Fibroblast of pulmonary artery (primary cell): ENCODE measurements at regions not wholly inside any gene's neighbourhood (a gene's known extent, or its start where the extent isn't known, plus 50 kb on each side); places are given as distances from the start of the nearest gene placed in this dataset.
A peak's percentile ranks its signal among the peaks of the same experiment; 100 is the strongest.

Experiments
- DNase-seq: peaks from one replicate; pipeline ENCODE4 v3.0.0-alpha.2; 2010; ENCODE audit warnings: low read depth
- H3K4me3 ChIP-seq: replicated peaks from 2 replicates; pipeline ENCODE4 v1.5.1; 2011; ENCODE audit warnings: low read depth, mild to moderate bottlenecking, control low read depth, low read length, moderate library complexity
- CTCF ChIP-seq: IDR thresholded peaks from 2 replicates; pipeline ENCODE4 v1.5.1; 2011; ENCODE audit warnings: mild to moderate bottlenecking, control low read depth, low read length, inconsistent platforms; ENCODE audit errors: missing control alignments

DNA sequence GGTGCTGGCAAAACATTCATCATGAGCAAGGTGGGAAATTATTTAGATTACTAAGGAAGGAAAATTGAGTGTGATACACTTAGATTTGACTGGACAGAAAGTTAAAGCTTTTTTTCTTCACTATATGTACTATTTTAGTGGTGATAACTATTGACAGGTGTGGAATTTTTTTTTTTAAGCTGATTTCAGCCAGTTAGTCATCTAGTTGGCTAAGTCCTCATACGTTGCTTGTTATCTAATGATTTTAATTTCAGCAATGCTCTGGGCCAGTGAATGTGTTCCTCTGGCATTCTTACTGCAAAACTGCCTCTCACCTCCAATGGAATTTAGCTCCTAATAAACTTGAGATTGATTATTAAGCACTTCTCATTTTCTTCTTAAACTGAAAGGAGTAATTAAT is 1223.2 kb upstream of the ACVR2A start:
- TF ChIP-seq CTCF: no peak
- H3K4me3 ChIP-seq: no peak overlapping the region
- no peak for DNase-seq

DNA sequence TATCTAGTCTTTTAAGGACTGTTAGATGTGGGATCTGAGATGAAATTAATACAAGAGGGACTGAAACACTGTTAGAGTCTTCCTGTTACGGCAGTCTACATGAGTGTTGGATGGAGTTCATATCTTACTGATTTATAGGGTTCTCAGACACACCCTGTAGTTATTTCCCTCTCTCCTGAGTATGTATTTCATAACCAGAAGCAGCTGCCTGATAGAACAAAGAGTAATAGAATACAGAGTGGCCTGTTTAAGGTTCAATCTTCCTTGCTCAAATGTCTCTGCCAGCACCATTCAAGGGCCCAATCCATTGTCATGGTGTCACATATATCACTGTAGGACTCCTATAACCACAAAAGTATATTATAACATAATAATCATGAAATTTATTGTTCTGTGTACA is 1229.1 kb upstream of the ACVR2A start:
- TF ChIP-seq CTCF: no peak
- H3K4me3 ChIP-seq: no peak overlapping the region
- DNase-seq: no peak

DNA sequence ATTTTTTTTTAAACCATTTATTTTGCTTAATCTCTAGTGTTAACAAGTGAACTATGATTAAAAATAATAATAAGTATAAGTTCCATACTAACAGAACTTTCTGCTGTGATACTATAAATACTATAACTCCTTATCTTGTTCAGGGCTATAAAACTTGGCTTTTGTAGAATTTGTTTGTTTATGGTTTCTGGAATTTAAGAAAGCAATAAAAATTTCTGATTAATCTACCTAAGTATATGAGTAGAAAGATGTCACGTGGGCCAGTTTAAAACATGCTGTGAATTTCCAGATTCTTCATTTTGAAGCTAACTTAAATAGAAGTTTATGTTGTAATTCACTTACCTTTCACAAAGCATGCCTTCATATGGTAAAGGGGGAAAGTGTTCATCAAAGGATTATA is 1236.3 kb upstream of the ACVR2A start:
- no peak overlapping the region for H3K4me3 ChIP-seq
- DNase-seq: no peak
- TF ChIP-seq CTCF: no peak

- peak; percentile 51 for DNase-seq
- H3K4me3 ChIP-seq: no peak overlapping the region
- no peak for TF ChIP-seq CTCF
Observed at GRCh38 chr2:146604521-146604920, 1240.3 kb upstream of the ACVR2A start.

DNA sequence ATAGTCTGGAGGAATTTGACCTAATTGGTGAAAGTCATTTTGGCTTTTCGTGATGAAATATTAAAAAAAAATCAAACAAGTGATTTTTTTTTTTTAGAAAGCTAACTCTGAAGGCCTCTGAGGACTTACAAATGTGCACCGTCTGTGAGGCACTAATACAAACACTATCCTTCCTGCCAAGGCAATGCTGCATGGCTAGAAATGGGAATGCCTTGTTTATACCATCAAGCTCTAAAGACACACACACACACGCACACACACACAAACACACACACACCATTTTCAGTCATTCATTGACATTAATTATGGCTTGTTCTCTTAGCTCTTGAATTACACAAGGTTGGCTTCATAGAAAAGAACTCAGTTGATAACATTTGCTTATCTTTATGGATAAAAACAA is 1242.0 kb upstream of the ACVR2A start:
- DNase-seq: peak; percentile 13
- no peak for TF ChIP-seq CTCF

GRCh38 chr2:146602383-146602782 is 1242.4 kb upstream of the ACVR2A start:
- DNase-seq: peak; percentile 53
- H3K4me3 ChIP-seq: no peak overlapping the region
- TF ChIP-seq CTCF: no peak

More for the DNA sequence above, 1242.0 kb upstream of the ACVR2A start:
- no peak overlapping the region for H3K4me3 ChIP-seq

DNA sequence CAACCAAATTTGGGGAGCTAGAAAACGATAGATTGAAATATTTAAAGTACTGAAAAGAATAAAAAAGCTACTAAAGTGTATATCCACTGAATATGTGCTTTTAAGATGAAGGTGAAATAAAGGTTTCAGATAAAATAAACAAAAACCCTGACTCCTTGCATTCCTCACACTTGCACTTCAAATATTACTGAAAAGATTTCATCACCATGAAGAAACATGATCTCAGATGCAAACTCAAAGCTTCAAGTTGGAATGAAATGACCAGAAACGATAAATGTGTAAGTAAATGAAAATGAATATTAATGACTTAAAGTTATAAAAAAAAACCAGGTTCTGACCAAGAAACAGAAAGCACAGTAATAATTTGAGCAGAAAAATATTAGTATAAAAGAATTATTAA is 1246.0 kb upstream of the ACVR2A start:
- H3K4me3 ChIP-seq: no peak overlapping the region
- no peak for DNase-seq
- TF ChIP-seq CTCF: no peak
